NCI-H2171 treated with DMSO at 0.1 percent for 48 hours (cell line): ENCODE measurements at regions not wholly inside any gene's neighbourhood (a gene's known extent, or its start where the extent isn't known, plus 50 kb on each side); places are given as distances from the start of the nearest gene placed in this dataset.

ENCODE experiments used
- DNase-seq: peaks from one replicate; lab custom pipeline; 2025; lab: John Stamatoyannopoulos, UW

DNA sequence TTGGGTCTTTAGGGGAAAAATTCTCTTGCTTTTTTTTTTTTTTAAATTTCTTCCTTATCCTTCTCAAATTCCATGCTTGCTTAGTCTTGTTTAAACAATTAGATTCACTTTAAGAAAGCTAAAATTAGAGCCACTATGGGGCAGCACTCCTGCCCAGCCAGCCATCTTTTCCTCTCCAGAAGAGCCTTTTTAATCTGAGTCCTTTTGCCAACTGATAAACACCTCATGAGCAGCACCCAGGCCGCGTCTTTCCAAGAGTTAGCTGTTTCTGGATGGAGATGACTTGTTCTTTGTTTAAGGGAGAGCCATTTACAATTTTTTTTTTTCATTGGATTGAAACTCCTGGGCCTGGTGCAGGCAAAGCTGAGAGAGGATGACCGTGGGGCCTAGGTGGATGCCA is 53.3 kb upstream of the TSPAN2 start:
- DNase-seq, result peak; percentile 32

DNA sequence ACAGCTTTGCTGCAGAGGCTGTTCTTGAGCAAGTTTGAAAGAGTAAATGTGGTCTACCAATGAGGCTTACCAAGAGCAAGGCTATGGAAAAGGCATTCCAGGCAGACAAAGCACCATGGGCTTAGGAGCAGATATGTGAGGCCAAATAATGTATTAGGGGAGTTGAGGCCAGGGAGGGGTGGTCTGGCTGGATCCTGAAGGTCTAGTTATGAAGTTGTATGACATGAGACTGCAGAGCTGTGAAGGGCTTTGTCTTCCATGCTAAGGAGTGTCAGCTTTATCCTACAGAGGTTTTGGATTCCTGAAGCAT is 51.8 kb upstream of the TSPAN2 start:
- no peak for DNase-seq

- DNase-seq, result no peak
Observed at GRCh38 chr1:115140442-115141144, 51.3 kb upstream of the TSPAN2 start.

- DNase-seq, result no peak
Observed at GRCh38 chr1:115139381-115139780, 50.1 kb upstream of the TSPAN2 start.
